ENCODE measurements at regions not wholly inside any gene's neighbourhood (a gene's known extent, or its start where the extent isn't known, plus 50 kb on each side); places are given as distances from the start of the nearest gene placed in this dataset.
"Not testable (repeated sequence)": the region's sequence is repeated elsewhere in the genome, so short reads cannot be mapped to it uniquely, and the experiment has no call there.

GRCh38 chr2:16753025-16753424, 87.4 kb upstream of the CYRIA start:
- not testable (repeated sequence) for TF ChIP-seq CTCF (IDR thresholded peaks at IDR 0.05; ENCODE audit: poor library complexity); EZH2phosphoT487 (IDR thresholded peaks at IDR 0.05; ENCODE audit: low read depth, severe bottlenecking, unreplicated experiment)

Measured in hepatocyte (in vitro differentiated cells).